Astrocyte (in vitro differentiated cells and primary cell): ENCODE measurements at regions not wholly inside any gene's neighbourhood (a gene's known extent, or its start where the extent isn't known, plus 50 kb on each side); places are given as distances from the start of the nearest gene placed in this dataset.

ENCODE experiments used
- EZH2 ChIP-seq: IDR thresholded peaks from 2 replicates; pipeline ENCODE4 v1.6.1; 2012; ENCODE audit warnings: mild to moderate bottlenecking, low read length, inconsistent platforms; ENCODE audit not compliant: insufficient read depth
- TF ChIP-seq, protein P1 (sequence below): IDR thresholded peaks from 2 replicates; pipeline ENCODE4 v1.5.1; 2011; ENCODE audit warnings: low read depth, mild to moderate bottlenecking, inconsistent platforms, low read length, moderate library complexity; ENCODE audit not compliant: insufficient read depth

DNA sequence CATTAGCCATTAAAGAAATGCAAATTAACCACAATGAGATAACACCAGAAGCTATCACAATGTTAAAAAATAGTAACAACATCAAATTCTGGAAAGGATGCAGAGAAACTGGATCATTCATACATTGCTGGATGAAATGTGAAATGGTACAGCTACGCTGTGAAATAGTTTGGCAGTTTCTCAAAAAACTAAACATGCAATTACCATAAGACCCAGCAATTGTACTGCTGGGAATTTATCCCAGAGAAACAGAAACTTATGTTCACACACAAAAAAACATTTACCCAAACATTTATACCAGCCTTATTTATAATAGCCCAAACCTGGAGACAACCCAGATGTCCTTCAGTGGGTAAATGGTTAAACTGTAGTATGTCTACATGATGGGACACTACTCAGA, 592.9 kb downstream of the ZNF608 start:
- TF ChIP-seq, protein P1, sequence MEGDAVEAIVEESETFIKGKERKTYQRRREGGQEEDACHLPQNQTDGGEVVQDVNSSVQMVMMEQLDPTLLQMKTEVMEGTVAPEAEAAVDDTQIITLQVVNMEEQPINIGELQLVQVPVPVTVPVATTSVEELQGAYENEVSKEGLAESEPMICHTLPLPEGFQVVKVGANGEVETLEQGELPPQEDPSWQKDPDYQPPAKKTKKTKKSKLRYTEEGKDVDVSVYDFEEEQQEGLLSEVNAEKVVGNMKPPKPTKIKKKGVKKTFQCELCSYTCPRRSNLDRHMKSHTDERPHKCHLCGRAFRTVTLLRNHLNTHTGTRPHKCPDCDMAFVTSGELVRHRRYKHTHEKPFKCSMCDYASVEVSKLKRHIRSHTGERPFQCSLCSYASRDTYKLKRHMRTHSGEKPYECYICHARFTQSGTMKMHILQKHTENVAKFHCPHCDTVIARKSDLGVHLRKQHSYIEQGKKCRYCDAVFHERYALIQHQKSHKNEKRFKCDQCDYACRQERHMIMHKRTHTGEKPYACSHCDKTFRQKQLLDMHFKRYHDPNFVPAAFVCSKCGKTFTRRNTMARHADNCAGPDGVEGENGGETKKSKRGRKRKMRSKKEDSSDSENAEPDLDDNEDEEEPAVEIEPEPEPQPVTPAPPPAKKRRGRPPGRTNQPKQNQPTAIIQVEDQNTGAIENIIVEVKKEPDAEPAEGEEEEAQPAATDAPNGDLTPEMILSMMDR = no peak
- no peak for TF ChIP-seq EZH2
